ENCODE measurements at regions not wholly inside any gene's neighbourhood (a gene's known extent, or its start where the extent isn't known, plus 50 kb on each side); places are given as distances from the start of the nearest gene placed in this dataset.

DNA sequence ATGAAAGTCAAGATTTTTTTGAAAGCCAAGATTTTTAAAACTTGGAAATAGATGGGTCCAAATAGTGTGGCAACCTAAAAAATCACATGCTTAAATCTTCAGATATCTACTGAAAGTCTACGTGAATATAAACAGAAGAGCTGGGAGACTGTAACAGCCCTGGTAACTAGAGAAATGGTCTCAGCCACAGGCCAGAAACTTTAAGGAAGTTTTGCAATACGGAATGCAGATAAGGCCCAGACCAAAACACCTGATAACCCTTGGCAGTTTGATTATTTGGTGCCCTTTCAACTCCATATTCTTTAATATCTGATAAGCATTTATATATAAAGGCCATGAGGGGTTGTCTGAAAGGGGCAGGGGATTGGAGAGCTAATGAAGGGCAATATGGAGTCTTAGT is 537.3 kb upstream of the TGFBR2 start:
- no peak for DNase-seq

DNA sequence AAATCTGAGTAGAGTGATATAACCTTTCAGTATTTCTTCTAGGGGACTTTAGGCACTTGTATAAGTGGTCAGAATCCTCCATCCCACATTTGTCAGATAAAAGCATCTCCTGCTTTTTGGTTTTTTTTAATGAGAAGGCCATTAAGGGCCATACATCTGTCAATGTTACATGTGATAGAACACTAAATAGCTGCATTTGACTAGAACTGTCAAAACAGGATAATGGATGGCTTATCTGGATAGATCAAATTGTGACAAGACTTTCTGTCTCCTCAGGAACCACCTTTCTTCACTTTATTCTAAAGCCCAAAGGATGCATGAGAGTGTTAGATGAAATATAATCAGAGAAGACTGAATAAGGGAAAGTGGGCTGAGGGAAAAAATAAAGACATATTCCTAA is 533.4 kb upstream of the TGFBR2 start:
- DNase-seq, result no peak

DNA sequence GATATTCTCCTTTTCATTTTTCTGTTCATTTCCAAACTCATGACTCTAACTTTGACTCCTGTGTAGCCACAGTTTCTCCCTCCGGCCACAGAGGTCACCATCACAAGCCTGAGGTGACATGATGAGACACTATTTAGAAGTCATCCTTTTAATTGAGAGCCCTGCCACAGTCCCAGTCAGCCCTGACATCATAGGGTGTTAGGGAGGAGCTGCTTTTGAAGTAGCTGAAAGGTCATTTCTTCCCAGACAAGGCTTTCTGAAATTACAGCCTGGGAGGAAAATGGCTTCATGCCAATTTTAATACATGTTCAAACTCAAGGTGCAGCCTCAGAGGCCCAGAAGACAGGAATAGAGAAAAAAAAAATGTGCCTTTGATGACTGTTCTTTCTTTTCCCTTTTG is 532.8 kb upstream of the TGFBR2 start:
- DNase-seq, result no peak

DNA sequence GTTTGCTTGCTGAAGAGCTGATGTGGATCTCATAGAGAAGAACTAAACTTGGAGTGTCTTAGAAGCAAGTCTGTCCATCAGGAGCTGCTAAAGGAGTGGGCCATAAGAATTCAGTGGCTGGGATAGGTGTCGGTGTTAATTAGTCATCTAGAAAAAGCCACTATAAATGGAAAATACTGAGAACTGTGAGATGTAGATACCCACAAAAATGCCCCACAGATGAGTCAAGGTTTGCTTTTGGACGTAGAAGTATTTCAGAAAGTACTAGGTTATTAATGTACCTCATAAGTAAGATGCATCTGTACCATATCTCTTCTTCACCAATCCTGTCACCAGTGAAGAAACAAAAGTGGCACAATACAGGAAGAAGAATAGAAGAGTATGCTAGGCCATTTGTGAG is 530.9 kb upstream of the TGFBR2 start:
- DNase-seq, result no peak

DNA sequence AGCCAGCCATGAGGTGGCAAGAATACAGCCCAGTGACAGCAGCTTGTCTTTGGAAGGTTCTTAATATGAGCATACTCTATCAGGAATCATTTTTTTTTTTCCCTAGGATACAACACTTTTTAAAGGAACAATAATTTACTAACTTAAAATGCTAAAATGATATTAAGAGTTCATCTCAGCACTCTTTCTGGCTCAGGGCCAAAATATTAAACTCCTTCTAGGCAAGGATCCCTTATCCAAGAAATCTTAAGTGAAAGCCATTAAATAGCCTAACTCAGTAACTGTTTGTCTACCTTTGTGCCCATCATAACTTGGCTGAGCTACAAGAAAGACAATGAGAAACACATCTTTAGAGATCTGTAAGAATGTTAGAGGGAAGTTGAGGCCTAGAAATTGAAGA is 529.5 kb upstream of the TGFBR2 start:
- DNase-seq, result no peak

DNA sequence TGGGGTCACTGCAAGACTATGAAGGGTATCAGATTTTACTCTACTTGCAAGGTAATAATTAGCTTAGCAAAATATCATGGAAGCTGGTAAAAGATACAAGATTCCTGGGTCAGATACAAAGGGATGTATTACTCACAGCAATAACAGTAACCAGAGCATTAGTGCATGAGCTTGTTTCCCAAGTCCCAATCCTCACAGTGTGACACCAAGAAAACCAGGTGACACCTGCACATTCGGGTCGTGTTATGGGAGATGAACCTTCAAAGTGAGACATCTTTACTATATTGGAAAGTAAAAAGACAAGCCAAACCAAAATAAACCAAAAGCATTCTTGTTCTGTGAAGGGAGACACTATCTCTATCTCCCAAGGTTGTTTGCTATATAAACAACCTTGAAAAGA is 528.7 kb upstream of the TGFBR2 start:
- DNase-seq, result no peak

DNA sequence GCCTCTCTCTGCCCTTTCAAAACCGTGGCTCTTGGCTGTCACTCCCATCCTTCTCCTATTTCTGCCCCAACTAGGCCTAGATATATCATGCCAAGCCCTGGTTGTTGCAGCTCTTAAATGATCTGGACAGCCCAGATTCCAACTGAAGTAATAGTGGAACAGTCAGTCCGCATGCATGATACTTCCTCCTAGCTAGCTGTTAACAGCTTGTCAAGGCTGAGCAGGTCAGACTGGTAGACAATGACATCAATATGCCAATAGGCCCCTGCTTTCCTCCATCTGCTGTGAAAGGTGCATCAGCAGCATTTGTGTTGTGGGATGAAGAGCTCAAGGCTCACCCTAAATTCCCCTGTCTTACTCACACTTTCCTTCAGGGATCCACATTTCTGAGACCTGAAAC is 527.7 kb upstream of the TGFBR2 start:
- no peak for DNase-seq

DNA sequence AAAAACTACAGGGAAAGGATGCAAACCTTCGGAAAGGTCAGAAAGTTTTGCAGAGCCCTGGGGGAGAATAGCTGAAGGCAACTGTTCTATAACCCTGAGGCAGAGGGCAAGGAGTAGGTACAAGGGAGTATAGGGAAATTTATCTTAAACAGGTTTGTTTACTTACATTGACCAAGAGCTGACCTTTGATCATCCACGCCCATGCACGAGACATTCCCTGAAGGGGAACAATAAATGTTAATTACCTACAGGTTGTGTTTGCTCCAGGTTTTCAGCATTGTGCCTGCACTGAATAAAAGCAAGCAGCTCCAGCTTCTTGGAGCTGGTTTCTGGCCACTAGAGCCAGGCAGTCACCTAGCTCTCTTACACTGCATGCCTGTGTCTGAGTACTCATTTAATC is 524.5 kb upstream of the TGFBR2 start:
- DNase-seq, result no peak

DNA sequence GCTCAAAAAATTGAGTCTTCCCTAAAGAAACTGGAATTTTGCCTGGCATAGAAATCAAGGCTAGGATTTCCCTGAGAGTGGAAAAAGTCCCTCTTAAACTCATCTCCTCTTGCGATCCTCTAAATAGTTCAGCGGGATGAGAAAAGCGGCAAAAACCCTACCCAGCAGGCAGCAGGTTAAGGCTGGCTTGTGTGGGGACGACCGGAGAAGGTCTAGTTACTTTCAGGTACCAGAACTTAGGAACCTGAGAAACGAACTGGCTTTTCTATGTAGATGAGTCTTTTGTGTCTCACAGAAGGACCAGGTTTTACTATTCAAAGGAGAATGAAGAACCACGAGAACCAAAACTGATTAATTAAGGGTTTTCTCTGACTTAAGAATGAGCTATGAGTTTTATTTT is 523.7 kb upstream of the TGFBR2 start:
- DNase-seq, result no peak

DNA sequence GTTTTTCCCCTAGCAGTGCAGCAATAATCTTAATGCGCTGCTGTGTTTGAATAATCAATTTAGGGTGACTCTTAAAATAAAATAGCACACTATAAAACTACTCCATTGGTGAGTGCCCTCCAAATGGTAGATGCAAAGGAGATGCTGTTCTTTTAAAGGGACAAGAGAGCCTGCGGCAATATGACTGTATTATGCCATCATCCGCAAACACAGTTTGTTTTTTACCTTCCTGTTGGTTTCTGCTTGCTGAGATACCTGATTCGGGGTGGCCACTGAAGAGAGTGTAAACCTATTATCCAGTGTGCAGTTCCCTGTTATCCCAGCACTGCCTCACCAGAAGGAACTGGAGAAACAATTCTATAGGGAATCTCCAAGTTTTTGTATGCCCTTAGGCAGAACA is 523.1 kb upstream of the TGFBR2 start:
- DNase-seq, result no peak

DNA sequence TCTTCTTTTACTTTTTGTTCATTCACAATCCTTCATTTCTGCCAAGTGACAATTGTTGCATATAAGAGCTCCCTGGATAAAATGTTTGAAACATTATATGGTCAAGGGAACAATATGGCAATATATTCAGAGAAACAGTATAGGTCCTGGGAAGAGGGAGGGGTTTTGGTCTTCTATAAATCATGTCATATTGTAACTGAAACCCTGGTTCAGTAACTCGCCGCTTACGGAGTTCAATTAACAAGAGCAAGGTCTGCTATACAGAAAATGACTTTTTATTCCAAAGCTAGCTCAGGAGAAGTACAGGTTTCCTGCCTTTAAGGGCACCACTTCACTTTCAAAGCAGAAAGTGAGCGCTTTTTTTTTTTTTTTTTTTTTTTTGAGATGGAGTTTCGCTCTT is 522.1 kb upstream of the TGFBR2 start:
- DNase-seq, result no peak

DNA sequence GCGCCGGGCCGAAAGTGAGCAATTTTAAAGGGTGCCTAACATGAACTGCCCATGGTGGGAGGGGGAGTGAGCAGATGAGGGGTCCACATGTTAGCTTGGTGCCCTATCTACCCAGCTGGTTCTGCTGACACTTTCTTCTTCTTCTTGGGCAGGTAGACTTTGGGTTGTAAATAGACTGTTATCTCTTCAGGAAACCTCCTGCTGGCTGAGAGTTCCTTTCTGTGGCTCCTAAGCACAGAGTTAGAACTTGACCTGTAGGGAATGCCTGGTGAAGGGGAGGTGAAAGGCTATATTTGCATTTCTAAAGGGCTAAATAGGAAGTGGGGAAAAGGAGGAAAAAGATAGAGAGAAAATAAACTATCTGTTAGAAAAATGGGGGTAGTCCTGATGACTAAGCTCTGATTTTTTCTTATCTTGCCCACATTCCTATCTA is 521.4 kb upstream of the TGFBR2 start:
- DNase-seq, result no peak

DNA sequence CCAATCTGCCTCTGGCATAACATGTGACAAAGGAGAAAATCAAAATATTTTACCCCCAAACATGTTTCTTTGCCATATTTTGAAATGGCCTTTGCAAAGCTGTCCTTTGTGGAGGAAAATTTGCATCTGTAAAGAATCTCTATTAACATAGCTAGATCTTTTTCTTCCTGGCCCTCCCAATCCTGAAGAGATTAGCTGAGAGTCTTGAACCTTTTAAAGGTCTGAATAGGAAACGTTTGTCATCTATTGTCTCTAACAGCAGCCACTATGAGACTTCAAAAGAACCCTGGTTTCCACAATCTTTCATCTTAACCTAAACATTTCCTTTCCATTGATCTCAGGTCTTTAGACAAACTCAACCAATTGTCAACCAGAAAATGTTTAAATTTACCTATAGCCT is 520.9 kb upstream of the TGFBR2 start:
- DNase-seq, result no peak

DNA sequence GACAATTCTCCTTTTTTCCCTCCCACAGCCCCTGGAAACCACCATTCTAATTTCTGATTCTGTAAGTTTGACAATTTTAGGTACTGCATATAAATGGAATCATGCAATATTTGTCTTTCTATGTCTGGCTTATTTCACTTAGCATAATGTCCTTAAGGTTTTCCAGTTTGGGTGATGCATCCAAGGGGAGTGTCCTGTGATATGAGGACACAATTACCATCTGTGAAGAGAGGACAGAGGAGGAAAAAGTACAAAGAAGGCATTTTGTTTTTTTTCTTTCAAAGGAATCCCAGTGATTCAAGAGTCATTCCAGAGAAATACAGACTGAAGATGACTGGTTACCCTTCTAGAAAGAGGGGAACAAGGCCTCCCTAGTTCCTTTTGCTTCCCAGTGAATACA is 514.7 kb upstream of the TGFBR2 start:
- no peak for DNase-seq

DNA sequence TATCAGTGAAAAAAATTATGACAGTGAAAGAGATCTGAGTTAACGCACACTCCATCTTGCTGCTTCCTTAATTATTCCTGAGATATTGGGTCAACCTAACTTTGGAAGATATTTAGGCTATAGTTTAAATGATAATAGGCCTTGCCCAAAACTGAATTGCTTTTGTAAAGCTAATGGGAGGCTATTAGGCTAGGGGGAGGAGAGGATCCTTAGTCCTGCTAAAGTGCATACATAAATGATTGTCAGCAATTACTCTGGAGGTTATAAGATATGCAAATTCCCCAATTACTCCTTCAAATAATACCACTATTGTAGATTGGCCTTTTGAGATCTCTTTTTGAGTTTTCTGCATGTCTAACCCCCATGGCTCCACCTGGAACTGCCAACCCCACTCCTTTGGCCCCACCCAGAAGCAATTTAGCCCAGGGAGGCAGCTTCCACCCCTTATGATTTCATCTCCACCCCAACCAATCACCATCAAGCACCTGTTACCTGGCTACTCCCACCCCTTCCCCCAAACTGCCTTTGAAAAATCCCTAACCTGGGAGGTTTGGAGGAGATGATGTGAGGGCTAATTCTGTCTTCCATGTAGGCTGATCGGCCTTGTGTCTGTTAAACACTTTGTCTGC is 509.3 kb upstream of the TGFBR2 start:
- no peak for DNase-seq

DNA sequence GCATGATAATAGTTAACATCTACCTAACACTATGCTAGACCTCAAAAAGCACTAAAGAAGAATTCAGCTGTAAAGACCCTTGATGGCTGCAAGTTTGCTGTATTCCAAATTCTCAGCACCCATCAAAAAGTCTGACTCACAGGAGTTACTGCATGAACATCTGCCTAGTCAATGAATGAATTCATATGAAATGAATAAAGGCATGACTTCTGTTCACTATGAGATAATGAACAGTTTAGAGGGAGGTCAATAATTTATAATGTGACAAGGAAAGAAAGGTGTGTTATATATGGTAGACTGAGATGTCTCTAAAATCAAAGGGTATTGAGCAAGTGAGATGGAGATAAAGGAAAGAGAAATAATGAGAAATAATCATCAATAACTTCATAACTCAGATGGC is 508.2 kb upstream of the TGFBR2 start:
- no peak for DNase-seq

DNA sequence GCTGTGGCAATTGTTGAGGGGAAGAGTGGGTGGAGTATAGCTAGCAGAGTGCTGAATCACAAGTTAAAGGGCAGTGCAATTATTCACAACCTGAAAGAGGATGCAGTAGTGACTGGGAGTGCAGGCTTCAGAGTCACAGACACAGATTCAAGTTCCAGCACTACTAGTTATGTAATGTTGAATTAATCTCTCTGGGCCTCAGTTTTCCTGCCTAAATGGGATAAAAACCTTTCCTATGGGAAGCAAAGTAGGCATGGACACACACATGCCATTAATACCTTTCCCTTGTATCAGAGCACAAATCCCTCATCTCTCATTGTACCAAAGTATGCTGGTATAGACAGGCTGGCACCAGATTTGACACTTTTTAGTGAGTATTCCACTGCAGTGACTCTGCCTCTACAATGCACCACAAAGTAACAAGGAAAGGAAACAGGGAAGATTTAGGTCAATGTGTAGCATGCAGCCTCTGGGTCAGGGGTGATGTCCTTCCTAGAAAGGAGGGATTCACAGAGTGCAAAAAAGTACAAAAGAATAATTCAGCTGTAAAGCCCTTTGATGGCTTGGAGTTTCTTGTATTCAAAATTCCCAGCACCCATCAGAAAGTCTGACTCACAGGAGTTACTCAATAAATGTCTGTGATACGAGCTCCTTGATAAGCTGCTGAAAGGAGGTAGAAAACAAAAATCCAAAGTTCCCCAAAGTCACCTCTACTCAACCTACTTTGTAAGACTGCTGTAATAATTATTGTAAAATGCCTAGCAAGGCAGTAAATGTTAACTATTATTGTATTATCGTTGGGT is 507.5 kb upstream of the TGFBR2 start:
- no peak for DNase-seq

DNA sequence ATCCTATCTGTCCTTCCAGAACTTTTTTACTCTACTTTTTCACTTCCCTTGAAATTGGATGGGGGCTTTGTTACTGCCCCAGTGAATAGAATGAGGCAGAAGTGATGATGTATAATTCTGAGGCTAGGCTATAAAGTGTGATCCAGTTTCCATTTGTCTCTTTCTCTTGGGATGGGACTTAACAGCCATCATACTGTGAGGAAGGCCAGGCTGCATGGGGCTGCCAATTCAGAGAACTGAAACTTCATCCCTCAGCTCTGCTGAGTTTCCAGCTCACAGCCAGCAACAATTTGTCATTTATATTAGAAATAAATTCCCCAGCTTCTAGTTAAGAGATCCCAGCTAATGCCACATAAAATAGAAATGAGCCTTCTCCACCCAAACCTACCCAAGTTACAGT is 504.0 kb upstream of the TGFBR2 start:
- DNase-seq, result no peak

DNA sequence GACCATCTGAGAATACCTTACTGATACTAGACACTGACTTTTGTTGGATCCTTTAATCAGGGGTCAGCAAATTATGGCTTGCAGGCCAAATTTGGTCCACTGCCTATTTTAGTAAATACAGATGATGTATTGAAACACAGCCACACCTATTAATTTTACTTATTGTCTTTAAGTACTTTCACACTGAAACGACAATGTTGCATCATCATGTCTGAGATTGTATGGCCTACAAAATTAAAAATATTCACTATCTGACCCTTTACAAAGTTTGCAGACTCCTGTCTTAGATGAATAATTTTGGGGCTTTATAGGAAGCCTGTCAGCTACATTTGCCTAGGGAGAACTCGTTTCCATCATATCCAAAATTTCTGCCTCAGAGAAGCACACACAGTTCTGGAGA is 503.2 kb upstream of the TGFBR2 start:
- no peak for DNase-seq

DNA sequence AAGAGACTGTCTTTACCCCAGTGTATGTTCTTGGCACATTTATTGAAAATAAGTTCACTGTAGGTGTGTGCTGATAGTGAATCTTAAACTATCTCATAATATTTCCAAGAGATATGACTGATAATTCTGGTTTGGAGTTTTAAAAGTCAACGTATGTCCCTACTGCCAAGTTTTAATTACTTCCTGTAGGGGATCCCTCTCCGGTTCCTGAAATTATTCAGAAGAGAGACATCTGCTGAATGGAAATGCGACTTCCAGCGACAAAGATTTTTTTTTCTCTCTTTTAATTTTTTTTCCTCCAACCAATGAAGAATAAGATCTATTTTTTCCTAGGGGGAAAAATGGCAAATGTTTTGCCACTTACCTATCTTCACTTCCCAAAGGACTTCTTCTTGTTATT is 498.9 kb upstream of the TGFBR2 start:
- DNase-seq, result no peak

DNA sequence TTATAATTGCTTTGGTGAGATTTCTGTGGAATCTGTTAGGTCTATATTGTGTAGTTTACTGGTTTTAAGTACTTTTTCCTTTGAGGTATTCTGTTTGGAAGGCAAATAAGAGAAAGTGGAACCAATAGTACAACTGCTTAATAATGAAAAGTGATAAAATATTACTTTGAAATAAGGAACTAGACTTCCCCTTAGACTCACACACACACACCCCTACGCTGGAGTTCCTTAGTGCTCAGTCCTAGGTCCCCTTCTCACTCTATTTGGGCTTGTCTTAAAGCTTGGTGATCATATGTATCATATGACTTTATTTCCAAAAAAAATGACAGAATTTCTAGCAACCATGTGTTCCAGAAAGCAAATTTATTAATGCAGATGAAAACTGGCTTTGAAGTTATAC is 494.0 kb upstream of the TGFBR2 start:
- DNase-seq, result no peak

DNA sequence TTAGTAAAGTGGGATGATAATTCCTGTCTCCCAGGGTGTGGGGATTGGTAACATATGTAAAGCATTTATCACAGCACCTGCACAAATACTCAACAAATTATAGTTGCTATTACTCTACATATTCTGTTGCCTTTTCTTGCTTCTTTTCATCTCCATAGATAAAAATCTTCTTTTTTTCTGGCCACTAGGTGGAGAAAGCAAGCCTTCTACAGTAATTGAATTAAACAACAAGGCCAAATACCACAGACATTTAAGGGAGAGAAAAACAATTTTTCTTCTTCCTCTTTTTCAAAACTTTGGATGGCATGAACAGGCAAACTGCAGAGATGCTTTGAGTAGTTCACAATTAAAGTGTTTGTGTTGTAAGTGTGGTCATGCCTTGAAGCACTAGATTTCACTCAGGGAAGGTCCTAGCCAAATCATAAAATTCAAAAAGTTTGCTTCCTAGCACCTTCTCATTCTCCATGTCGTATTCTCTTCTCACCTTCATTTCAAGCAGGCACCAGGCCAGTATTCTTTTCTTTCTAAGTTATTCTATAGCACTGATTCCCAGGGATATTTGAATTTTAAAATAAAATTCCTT is 493.4 kb upstream of the TGFBR2 start:
- DNase-seq, result peak in 1 of 5 donors; percentile 20

DNA sequence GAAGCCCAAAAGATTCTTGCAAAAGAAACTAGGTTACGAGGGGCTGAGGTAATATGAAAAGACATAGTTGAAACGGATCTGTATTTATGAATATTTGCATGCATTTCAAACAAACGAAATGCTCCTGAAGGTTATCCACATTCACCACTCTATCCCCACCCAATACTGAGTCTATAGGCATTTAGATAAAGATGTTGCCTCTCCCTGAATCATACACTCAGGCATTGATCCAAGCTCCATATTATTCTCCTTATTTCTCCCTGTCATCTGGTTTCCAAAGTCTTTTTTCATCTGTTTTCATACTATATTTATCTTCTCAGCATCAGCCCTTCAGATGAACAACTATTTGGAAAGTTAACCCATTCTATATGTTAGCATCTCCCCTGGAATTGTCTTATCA is 492.5 kb upstream of the TGFBR2 start:
- no peak for DNase-seq

DNA sequence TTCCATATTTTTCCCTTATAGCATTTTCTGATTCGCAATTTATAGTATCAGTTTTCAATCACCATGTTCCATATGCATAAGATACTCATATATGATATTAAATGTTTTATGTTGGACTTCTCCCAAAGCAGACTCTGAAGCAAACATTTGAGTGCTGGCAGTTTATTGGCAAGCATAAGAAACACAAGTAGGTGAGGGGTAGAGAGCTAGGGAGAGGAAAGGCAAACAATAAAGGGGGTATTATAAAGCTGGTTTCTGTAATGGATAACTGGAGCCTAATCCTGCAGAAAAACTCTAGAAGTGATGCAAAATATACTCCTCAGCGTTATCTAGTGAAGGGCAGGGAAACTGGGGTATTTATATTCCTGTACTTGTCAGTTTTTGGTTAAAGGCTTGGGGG is 491.5 kb upstream of the TGFBR2 start:
- DNase-seq, result no peak

DNA sequence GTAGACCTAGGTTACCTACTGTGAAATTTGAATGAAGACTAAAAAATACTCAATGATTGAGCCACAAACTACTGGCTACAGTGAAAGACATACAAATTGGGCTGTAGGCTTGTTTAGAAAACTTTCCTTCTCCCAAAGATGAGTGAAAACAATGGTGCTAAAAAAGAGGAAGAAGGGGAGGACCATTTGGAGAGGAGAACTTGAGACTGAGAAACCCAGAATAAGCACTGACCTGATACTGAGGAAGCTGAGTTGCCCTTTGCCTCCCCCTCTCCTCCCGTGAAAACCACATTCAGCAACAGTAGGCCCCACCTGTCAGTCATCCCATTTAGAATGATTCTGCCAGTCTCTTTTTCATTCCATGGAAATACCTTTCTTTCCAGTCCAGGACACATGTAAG is 484.0 kb upstream of the TGFBR2 start:
- DNase-seq, result no peak

Measured in T-helper 1 cell (primary cell).